Heart left ventricle (tissue), 13 donors: ENCODE measurements at regions not wholly inside any gene's neighbourhood (a gene's known extent, or its start where the extent isn't known, plus 50 kb on each side); places are given as distances from the start of the nearest gene placed in this dataset.

Source experiments
- CTCF ChIP-seq, 12 donors: fragments of 200-600 bp; sonication (generic) in 4 of 12; IDR thresholded peaks; one replicate each; pipeline versions ENCODE4 v1.5.0 to v1.8.0; 2018 to 2022; ENCODE audit warnings: antibody characterized with exemption in 12 of 12, mild to moderate bottlenecking in 5 of 12
- POLR2A ChIP-seq, 2 donors: fragments of 450-650 bp; IDR thresholded peaks; one replicate each; pipeline ENCODE4 v1.6.1; 2017; ENCODE audit warnings: antibody characterized with exemption in 2 of 2, mild to moderate bottlenecking in 2 of 2, moderate library complexity in 2 of 2
- donor health status: ischemic (EF 13 %, LVEDD 7.1; RV severe dilation, severe dysfunction).
- donor health status: DM: no; HTN: yes; CAD: no.
- donor health status: DM: no; HTN: no; CAD: no.
- donor health status: ischemic (EF 25% LVEDD 6.9; RV normal size, moderate dysfunction).
- donor health status: ischemic (EF 25% LVEDD 5.7; RV mildly dilated, moderate dysfunction).
- donor health status: ischemic (EF 35%, LVEDD 5.7; RV mildly dilated, moderate dysfunction).
- donor health status: nonischemic (EF 11% LVEDD 7.7; RV severe dilation, severe dysfunction).
- donor health status: DM: yes; HTN: yes; CAD: no.
- donor health status: PGD.
- donor health status: ischemic (EF 29% LVEDD 5.4; RV normal size, mild dysfunction).
- donor health status: nonischemic (EF 23%, LVEDD 6.1; RV moderate dilation, normal function).

- TF ChIP-seq CTCF (IDR thresholded peaks at IDR 0.05) = no peak
- TF ChIP-seq POLR2A (IDR thresholded peaks at IDR 0.05) = no peak
Observed at GRCh38 chr11:12592283-12592682, 81.9 kb upstream of the TEAD1 start.
